Suprapubic skin (tissue), 4 donors: ENCODE measurements at regions not wholly inside any gene's neighbourhood (a gene's known extent, or its start where the extent isn't known, plus 50 kb on each side); places are given as distances from the start of the nearest gene placed in this dataset.

Source experiments
- DNase-seq, 2 donors: peaks; one replicate each; pipeline ENCODE4 v3.0.0-alpha.2; 2019; ENCODE audit warnings: low spot score in 2 of 2
- H3K27ac ChIP-seq: fragments of 200-600 bp; sonication (generic); one replicate; pipeline ENCODE4 v1.5.1; 2019
- H3K27me3 ChIP-seq: fragments of 200-600 bp; sonication (generic); one replicate; pipeline ENCODE4 v1.5.1; 2019
- H3K36me3 ChIP-seq: fragments of 200-600 bp; sonication (generic); one replicate; pipeline ENCODE4 v1.5.1; 2019
- H3K4me1 ChIP-seq: fragments of 200-600 bp; sonication (generic); one replicate; pipeline ENCODE4 v1.5.1; 2019
- H3K4me3 ChIP-seq: fragments of 200-600 bp; sonication (generic); one replicate; pipeline ENCODE4 v1.5.1; 2019; ENCODE audit warnings: mild to moderate bottlenecking
- H3K9me3 ChIP-seq: fragments of 200-600 bp; sonication (generic); one replicate; pipeline ENCODE4 v1.5.1; 2019
- CTCF ChIP-seq, 2 donors: fragments of 200-600 bp in 1 of 2; fragments of 450-650 bp in 1 of 2; sonication (generic) in 1 of 2; IDR thresholded peaks; one replicate each; pipeline ENCODE4 v1.5.1; 2016 to 2019; ENCODE audit warnings: antibody characterized with exemption in 2 of 2, mild to moderate bottlenecking in 1 of 2, moderate library complexity in 1 of 2
- EP300 ChIP-seq: sonication (generic); formaldehyde crosslinking; IDR thresholded peaks from one replicate; pipeline ENCODE4 v1.6.1; 2017; ENCODE audit warnings: antibody characterized with exemption
- POLR2A ChIP-seq, 2 donors: fragments of 450-650 bp; IDR thresholded peaks; one replicate each; pipeline ENCODE4 v1.6.1; 2017; ENCODE audit warnings: antibody characterized with exemption in 2 of 2, mild to moderate bottlenecking in 2 of 2, moderate library complexity in 2 of 2
- POLR2AphosphoS5 ChIP-seq, 3 donors: sonication (generic); formaldehyde crosslinking; IDR thresholded peaks; one replicate each; pipeline ENCODE4 v1.6.1; 2017; ENCODE audit warnings: antibody characterized with exemption in 3 of 3
- WGBS: methylation state at CpG from one replicate; pipeline ENCODE4 v1.1.5; 2018; 5-methylcytosine and 5-hydroxymethylcytosine counted together

- Histone ChIP-seq H3K27ac (no peak overlapping the region), H3K4me1 (no peaks in the 10 kb centered on the region), H3K36me3 (no peaks in the 10 kb centered on the region), H3K9me3 (no peaks in the 10 kb centered on the region), H3K27me3 (no peaks in the 10 kb centered on the region), H3K4me3 (no peak overlapping the region)
- 86% methylated on average over 3 of the region's 3 CpGs for WGBS
- DNase-seq = no peak
- TF ChIP-seq CTCF (IDR thresholded peaks at IDR 0.05) (no peak), POLR2AphosphoS5 (IDR thresholded peaks at IDR 0.05) (no peak), POLR2A (IDR thresholded peaks at IDR 0.05) (no peak), EP300 (no peak)
Measured at GRCh38 chr6:168756009-168756634, 315.1 kb downstream of the SMOC2 start.

DNA sequence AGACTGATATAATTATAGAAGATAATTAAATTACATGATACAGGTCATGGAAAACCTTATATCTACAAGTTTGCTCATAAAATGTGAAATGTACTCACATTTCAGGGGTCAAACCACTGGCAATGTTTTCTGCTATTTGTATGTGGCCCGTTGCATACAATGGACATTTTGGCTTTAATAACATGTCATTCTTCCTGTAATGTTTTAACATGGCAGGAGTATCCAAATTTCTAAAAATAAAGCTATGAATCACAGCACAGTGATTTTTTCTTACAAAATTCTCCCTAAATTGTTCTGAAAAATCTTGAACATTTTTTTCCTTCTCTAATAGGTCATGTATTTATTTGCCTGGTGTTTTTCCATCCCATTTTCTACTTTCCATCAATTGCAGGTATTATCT is 305.7 kb downstream of the SMOC2 start:
- no peak for DNase-seq

DNA sequence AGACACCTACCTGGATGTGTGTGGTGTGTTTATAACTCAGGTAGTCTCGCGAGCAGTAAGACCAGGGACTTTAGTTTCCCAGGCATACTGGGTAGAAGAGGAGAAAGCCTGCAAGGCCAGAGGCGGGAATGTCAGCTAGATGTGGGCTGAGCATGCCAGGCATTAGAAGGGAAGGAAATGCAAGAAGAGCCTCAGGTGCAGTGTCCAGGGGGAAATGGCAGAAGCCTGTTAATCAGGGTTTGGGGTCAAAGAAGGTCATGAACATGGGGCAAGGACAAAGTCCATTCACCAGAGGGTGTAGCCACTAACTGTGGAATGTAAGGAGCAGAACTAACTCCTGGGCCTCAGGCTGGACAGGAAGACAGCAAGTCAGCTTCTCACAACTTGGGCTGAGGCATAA is 305.0 kb downstream of the SMOC2 start:
- H3K27me3 ChIP-seq = no peaks in the 10 kb centered on the region
- 81% methylated on average over 3 of the region's 3 CpGs for WGBS
- no peaks in the 10 kb centered on the region for H3K36me3 ChIP-seq
- H3K4me3 ChIP-seq = no peak overlapping the region
- H3K9me3 ChIP-seq = no peaks in the 10 kb centered on the region
- no peaks in the 10 kb centered on the region for H3K4me1 ChIP-seq
- no peak for DNase-seq
- H3K27ac ChIP-seq = no peak overlapping the region
- TF ChIP-seq CTCF (IDR thresholded peaks at IDR 0.05) (no peak), POLR2A (IDR thresholded peaks at IDR 0.05) (no peak), EP300 (no peak), POLR2AphosphoS5 (IDR thresholded peaks at IDR 0.05) (no peak)

More for the DNA sequence above, 305.7 kb downstream of the SMOC2 start:
- Histone ChIP-seq H3K4me1 (no peaks in the 10 kb centered on the region), H3K36me3 (no peaks in the 10 kb centered on the region), H3K9me3 (no peaks in the 10 kb centered on the region), H3K27ac (no peak overlapping the region), H3K27me3 (no peaks in the 10 kb centered on the region), H3K4me3 (no peak overlapping the region)
- 51% methylated on average over 1 of the region's 1 CpG for WGBS
- TF ChIP-seq CTCF (IDR thresholded peaks at IDR 0.05) (no peak), EP300 (no peak), POLR2A (IDR thresholded peaks at IDR 0.05) (no peak), POLR2AphosphoS5 (IDR thresholded peaks at IDR 0.05) (no peak)

GRCh38 chr6:168744861-168745260 is 303.9 kb downstream of the SMOC2 start:
- TF ChIP-seq CTCF (IDR thresholded peaks at IDR 0.05) (no peak), POLR2A (IDR thresholded peaks at IDR 0.05) (no peak), POLR2AphosphoS5 (IDR thresholded peaks at IDR 0.05) (no peak), EP300 (no peak)
- no peaks in the 10 kb centered on the region for H3K27me3 ChIP-seq
- DNase-seq = no peak
- 86% methylated on average over 3 of the region's 3 CpGs for WGBS
- no peaks in the 10 kb centered on the region for H3K4me1 ChIP-seq
- H3K9me3 ChIP-seq = no peaks in the 10 kb centered on the region
- no peak overlapping the region for H3K27ac ChIP-seq
- no peaks in the 10 kb centered on the region for H3K36me3 ChIP-seq
- H3K4me3 ChIP-seq = no peak overlapping the region

GRCh38 chr6:168741942-168742782 is 301.2 kb downstream of the SMOC2 start:
- WGBS = 72% methylated on average over 23 of the region's 23 CpGs
- Histone ChIP-seq H3K4me1 (no peaks in the 10 kb centered on the region), H3K4me3 (no peak overlapping the region), H3K27ac (no peak overlapping the region), H3K27me3 (no peaks in the 10 kb centered on the region), H3K9me3 (peaks cover 4% of the 10 kb centered on the region), H3K36me3 (no peaks in the 10 kb centered on the region)
- TF ChIP-seq POLR2AphosphoS5 (IDR thresholded peaks at IDR 0.05) = no peak
- no peak for TF ChIP-seq CTCF (IDR thresholded peaks at IDR 0.05)
- no peak for TF ChIP-seq EP300
- no peak for TF ChIP-seq POLR2A (IDR thresholded peaks at IDR 0.05)
- DNase-seq = no peak
